ENCODE measurements at regions not wholly inside any gene's neighbourhood (a gene's known extent, or its start where the extent isn't known, plus 50 kb on each side); places are given as distances from the start of the nearest gene placed in this dataset.

GRCh38 chr9:1416261-1416660, 366.1 kb downstream of the DMRT2 start:
- Histone ChIP-seq H3K4me2 (ENCODE audit: insufficient read depth, low read length) (no peak overlapping the region), H4K20me1 (replicated peaks; ENCODE audit: control insufficient read depth, extremely low read depth, insufficient read depth, low read length) (no peaks in the 10 kb centered on the region), H3K27ac (ENCODE audit: insufficient read depth, low read depth, low read length) (no peak overlapping the region), H3K79me2 (ENCODE audit: control insufficient read depth, insufficient read depth, low read length) (no peaks in the 10 kb centered on the region), H2AFZ (ENCODE audit: low read depth, low read length) (no peak overlapping the region), H3K4me1 (ENCODE audit: control insufficient read depth, extremely low read depth, insufficient read depth, low read length) (no peaks in the 10 kb centered on the region), H3K9me3 (replicated peaks; ENCODE audit: control insufficient read depth, insufficient read depth, low read length) (no peaks in the 10 kb centered on the region), H3K36me3 (ENCODE audit: control insufficient read depth in 2 of 2, extremely low read depth in 1 of 2, insufficient read depth in 2 of 2, low read length in 2 of 2) (no peaks in the 10 kb centered on the region), H3K27me3 (ENCODE audit: control insufficient read depth in 2 of 2, insufficient read depth in 2 of 2, low read length in 2 of 2) (no peaks in the 10 kb centered on the region), H3K4me3 (replicated peaks in 1 of 3; ENCODE audit: insufficient read depth in 1 of 3, low read depth in 1 of 3, low read length in 3 of 3) (no peak overlapping the region), H3K9ac (replicated peaks; ENCODE audit: extremely low read depth, insufficient read depth, low read length) (no peak overlapping the region), H3K9me1 (replicated peaks; ENCODE audit: control insufficient read depth, extremely low read depth, insufficient read depth, low read length) (no peaks in the 10 kb centered on the region)
- ChIA-PET POLR2A (no interaction called here), CTCF (no interaction called here)
- DNase-seq (ENCODE audit: low read depth, low spot score) (no peak), FAIRE-seq (no peak)
- intact Hi-C loops (cut with micrococcal nuclease) = no loop called here
- no TSS peak for BruUV-seq (replicated peaks)
- TF ChIP-seq CTCF (IDR thresholded peaks at IDR 0.05; ENCODE audit: extremely low read depth in 1 of 2, insufficient read depth in 1 of 2, low read depth in 1 of 2, low read length in 2 of 2) (no peak), POLR2A (IDR thresholded peaks at IDR 0.05; ENCODE audit: low read depth, low read length) (no peak), MYC (IDR thresholded peaks at IDR 0.05; ENCODE audit: low read depth, low read length) (no peak), FOS (IDR thresholded peaks at IDR 0.05; ENCODE audit: borderline replicate concordance, insufficient read depth, low read length) (no peak), JUN (IDR thresholded peaks at IDR 0.05; ENCODE audit: borderline replicate concordance, insufficient read depth, insufficient read length, low read depth) (no peak), POLR2AphosphoS5 (IDR thresholded peaks at IDR 0.05; ENCODE audit: insufficient read depth, low read depth, low read length) (no peak), EZH2 (IDR thresholded peaks at IDR 0.05; ENCODE audit: borderline replicate concordance, low read depth, low read length, severe bottlenecking) (no peak), GATA2 (IDR thresholded peaks at IDR 0.05; ENCODE audit: insufficient read depth, insufficient read length, low read depth, low read length) (no peak)
- TF ChIP-seq, protein P1, sequence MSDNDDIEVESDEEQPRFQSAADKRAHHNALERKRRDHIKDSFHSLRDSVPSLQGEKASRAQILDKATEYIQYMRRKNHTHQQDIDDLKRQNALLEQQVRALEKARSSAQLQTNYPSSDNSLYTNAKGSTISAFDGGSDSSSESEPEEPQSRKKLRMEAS (IDR thresholded peaks at IDR 0.05; ENCODE audit: insufficient read depth, insufficient read length) = no peak
- dilution Hi-C loops (cut with MboI; ENCODE audit: extremely low pct_ligation_motif_present, low sequenced_read_pairs) = no loop called here

Data from endothelial cell of umbilical vein (primary cell).